ENCODE measurements at regions not wholly inside any gene's neighbourhood (a gene's known extent, or its start where the extent isn't known, plus 50 kb on each side); places are given as distances from the start of the nearest gene placed in this dataset.
"Not testable (repeated sequence)": the region's sequence is repeated elsewhere in the genome, so short reads cannot be mapped to it uniquely, and the experiment has no call there.

DNA sequence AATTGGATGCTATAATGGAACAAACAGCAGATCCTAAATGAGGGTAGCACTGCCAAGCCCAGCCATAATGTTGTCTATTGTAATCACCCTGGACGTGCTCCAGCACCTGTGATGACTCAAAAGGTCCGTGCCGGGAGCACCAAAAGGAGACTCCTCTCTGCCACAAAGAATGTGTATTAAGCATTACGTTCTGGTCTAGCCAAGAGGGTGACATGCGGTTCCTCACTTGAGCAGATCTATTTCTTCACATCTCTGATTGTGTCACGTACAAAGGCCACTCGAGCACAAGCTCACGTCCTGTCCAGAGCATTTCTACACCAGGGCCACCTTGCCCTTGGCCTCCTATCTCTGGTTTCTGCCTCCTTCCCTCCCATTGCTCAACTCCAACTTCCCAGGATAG is 219.9 kb upstream of the IRS2 start:
- peak; percentile 60 for DNase-seq

DNA sequence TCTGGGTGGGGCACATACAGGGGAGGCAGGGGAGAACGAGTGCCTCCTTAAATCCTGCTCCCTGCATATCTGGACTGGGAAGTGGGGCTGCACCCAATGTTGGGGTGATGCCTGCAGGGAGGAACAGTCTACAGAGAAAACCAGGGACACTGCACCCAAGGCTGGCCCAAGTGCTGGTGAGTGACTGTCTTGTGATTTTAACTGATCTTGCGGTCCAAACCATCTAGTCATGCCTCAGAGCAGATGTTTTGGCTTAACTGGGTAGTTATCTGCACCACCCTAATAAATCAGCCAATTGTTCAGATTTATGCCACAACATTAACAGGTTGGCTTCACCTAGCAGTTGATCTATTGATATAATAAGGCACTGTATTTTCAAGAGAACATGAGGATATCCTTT is 219.2 kb upstream of the IRS2 start:
- no peak for DNase-seq

DNA sequence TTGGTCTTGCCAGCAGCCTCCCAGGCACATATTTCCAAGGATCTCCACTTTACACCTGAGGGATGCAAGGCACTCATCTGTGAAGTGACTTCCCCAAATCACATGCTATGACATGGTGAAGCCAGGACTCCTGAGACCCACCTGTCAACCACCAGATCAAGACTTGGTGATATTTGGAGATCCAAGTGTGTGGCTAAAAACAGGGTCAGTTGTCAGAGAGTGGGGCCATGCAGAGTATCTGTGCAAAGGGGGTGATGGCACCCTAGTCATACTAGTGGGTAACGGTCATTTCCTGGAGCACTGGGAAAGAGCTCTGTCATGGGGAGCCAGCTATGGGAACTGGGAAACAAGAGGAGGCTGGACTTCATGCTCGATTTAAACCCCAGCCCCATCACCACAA is 218.4 kb upstream of the IRS2 start:
- no peak for DNase-seq

DNA sequence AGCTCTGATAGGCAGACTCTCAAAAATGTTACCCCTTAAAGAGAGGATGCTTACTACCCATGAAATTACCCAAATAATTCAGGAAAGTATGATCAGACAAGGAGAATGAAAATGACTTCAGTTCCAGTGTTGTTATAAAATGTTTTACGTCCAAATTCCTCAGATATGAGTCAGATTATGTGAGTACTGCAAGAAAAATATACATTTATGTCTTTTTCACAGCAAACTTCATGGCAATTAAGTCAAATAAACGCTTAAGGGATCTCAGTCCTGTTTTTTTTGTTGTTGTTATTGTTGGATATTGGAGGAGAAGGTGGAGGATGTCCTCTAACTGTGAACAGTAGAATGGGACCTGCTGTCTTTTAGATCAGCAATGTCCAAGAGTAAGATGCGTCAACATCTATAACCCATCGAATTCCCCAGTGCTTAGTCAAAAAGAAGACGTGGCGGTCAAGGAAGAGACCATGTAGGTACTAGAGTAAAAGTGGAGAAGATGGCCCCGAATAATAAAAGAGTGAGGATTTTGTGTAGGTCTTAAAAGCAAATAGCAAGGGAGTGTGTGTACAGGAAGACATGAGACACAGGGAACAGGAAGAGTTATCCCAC is 215.4 kb upstream of the IRS2 start:
- DNase-seq = peak; percentile 75

DNA sequence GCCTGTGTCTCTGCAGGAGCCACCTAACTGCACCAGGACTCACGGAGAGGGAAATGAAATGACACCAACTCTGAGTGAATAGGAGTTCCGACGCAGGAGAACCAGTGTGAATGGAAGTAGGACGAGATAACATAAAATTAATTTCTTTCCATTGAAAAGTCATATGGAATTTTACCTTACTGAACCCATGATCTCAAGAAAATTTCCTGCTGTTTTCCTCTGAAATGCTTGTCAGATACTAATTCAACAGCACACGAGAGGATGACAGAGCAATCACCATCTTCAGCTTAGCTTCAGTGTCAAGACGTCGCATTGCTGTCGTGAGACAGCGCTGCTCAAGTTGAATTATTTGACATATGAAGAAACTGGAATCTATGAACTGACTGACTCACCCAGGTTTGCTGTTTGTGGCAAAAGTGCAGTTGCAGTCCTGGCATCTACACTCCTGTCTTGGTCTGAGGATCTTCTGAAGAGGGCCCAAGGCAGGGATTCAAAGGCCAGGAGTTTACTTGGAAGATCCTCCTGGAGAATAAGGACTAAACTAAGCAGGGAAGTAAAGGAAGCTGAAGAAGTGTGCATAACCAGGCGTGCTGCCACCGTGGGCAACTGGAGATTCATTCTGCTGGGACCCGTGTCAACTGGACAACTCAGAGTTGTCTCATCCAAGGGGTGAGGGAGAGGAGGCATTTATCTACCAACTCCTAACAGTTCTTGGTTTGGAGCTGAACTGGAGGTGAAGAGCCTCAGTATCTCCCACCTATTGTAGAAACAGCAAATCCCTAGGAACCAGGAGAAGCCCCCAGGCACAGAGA is 214.4 kb upstream of the IRS2 start:
- no peak for DNase-seq

DNA sequence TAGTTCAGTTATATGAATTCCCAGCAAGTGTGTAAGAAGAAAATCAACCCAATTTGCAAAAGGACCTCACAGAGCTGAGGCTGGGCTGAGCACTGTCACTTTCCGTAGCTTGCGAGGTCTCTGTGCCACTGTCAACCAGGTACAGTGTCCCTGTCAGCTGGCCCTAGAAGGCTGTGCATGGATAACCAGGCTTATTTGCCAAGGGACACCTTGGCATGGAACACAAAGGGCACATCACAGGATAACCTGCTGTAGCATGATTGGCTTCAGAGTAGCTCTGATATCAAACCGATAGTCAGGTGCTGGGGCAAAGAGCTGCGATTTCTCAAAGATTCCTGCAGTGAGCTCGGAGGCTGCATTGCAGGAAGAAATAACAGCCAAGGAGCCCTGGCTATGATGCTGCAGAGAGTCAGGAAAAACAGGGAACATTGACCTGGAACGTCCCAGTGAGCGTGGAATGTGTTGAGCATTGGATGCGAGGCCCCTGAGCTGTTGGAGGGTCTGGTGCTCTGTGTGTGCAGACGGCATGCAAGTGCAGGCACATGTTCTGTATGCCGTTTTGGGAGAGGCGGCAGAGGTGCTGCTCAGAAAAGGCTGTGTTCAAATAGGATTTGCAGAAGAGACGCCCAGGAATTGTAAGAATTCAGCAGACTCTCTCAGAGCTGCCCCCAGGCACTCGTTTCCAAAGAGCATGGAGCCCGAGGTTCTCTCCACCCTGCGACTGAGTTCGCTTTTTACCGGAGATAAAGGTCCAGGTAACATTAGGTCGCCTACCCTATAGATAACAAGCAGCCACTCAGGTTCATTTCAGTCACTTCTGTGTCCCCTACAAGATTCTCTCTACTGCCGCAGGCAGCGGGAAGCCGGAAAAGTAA is 213.5 kb upstream of the IRS2 start:
- no peak for DNase-seq

GRCh38 chr13:109998684-109999533 is 212.5 kb upstream of the IRS2 start:
- peak; percentile 81 for DNase-seq

DNA sequence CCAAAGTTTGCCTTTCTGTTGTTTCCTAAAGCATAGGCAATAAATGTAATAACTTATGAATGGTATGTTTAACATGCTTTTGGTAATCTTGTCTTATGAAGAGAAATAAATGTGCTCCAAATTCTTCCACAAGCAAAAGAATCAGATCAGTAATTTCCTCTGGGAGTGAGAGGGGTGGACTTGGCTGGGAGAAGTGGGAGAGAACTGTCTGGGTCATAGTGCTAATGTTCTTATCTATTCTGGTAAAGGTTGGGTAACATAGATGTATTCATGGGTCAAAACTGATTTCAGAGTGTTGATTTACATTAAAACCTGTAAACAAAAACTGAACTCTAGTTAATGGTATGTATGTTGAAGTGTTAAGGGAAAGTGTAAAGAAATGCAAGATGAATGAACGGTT is 211.7 kb upstream of the IRS2 start:
- no peak for DNase-seq

GRCh38 chr13:109997056-109997595 is 210.7 kb upstream of the IRS2 start:
- DNase-seq = not testable (repeated sequence)

DNA sequence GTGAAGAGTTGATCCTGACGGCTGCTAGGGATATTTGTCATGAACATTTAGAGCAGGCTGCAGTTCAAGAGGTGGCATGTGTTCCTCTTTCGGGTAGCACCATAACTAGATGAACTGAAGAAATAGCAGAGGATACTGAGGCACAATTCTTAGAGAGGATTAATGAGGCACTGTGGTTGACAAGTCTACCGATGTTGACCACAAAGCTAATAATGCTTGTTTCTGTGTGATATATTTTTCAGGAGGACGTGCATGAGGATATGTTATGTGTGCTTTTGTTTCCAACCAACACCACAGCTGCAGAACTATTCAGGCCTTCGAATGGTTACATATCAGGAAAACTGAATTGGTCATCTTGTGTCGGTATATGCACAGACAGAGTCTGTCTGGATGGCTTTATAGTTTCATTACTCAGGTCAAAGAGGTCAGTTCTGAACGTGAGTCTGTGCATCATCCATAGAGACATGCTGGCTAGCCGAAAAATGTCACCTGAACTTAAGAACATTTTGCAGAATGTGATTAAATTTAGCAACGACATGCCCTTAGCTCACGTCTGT is 210.1 kb upstream of the IRS2 start:
- DNase-seq = no peak

- DNase-seq = no peak
These were observed 209.2 kb upstream of the IRS2 start for GRCh38 chr13:109995578-109995977.

DNA sequence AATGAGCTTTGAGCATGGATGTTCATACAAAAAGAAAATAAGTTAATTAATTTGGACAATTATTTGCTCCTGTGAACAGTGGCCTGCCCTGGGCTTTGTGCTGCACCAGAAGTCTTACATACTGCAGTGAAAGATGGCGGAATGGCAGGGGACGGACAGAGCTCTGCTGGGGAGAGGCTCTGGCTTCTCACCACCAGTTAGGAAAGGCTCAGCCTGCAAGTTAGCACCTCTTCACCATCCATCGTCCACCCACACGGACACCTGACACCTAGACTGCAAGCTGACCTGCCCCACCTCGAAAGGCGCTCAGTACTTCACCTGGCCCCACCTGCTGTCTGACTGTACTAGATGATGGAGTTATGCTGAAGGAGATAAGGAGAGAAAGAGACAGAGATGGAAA is 203.9 kb upstream of the IRS2 start:
- DNase-seq = no peak

DNA sequence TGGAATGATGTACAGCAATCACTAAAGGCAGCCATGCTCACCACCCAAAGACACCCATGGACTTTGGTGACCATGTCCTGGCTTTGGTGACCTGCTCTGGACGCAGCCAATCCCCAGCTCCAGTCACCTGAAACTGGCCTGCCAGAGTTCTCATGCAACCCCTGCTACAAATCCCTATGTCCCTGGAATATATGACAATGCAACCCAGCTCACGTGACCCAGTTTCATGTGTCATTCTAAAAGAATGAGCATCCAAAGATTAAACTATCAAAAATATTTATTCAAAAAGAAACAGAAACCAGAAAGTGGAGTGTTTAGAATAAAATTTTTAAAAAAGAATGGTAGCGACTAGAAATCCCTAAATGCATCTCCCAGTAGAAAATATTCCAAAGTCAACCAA is 203.3 kb upstream of the IRS2 start:
- DNase-seq = peak; percentile 34

DNA sequence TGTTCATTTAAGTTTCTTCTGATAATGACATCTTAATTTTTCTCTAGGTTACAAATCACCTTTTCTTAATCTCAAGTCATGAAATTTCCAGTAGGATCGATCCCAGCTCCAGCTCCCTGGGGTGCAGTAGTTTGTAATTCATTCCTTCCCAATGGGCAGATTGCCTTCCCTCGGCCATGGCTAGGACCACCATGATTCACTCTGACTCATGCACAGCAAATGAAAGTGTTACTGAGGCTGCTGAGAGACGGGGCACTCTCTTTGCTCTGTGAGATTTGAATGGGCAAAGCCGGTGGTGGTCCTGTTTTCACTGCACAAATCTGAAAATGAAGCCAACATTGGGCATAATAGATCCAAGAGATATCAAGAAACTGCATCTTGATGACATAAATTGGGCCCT is 202.8 kb upstream of the IRS2 start:
- peak; percentile 82 for DNase-seq

DNA sequence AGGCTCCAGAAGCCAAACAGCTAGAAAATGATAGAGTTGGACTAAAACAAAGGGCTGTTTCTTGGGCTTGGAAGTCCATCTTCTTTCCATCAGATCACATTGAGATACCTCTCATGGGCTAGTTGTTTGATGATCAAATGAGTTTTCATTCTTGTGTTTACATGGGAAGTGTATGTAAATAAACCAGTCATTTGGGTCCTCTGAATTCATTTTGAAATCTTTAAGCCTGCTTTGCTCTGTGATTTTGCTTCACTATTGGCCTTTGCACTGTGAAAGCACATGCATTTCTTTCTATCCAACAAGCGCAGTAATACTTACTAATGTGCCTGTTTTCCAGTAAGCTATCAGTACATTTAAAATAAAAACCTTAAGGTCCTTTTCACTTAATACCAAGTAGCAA is 200.5 kb upstream of the IRS2 start:
- DNase-seq = no peak

DNA sequence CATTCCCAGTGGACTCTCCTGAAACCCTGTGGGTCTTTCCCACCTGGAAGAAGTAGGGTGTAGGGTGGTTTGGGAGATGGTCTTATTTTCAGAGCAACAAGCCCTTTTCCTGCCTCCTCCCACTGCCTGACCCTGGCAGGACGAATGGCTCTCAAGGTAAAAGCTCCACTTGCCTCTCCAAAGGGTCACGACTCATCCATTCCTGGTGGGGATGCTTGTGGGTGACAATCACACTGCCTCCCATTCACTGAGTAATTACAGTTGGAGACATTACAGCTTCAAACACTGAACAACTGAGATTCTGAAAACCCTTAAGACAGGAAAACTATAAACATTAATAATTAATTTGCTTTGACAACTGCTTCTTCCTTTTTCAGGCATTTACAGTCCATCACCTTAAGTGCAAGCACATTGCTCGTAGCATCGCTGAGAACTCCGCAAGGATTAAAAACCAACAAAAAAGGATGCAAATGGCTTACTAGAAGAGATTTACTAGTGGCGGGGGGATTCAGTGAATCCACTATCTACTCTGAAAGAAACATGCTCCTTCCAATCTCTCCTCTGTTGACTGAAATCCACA is 199.6 kb upstream of the IRS2 start:
- DNase-seq = peak; percentile 33

- DNase-seq = no peak
These were observed 197.1 kb upstream of the IRS2 start for GRCh38 chr13:109983447-109983846.

GRCh38 chr13:109981000-109981399 is 194.6 kb upstream of the IRS2 start:
- DNase-seq = no peak

DNA sequence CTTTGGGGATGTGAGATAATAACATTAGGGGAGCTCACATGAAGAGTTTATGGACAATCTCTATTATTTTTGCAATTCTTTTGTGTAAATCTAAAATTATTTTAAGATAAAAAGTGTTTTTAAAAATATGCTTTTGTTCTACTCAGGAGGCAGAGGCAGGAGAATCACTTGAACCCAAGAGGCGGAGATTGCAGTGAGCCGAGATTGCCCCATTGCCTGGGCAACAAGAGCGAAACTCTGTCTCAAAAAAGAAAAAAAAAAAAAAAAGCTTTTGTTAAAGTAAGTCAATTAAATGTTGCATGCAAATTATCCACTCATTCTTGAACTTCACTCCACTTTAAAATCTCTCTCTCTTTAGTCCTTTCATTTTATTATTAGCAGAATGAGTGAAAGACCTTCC is 193.3 kb upstream of the IRS2 start:
- DNase-seq = not testable (repeated sequence)

GRCh38 chr13:109979228-109979627 is 192.8 kb upstream of the IRS2 start:
- DNase-seq = no peak

GRCh38 chr13:109977212-109977968 is 191.0 kb upstream of the IRS2 start:
- DNase-seq = no peak

All from fibroblast of upper back skin (primary cell).